GM06990 (cell line): ENCODE measurements at regions not wholly inside any gene's neighbourhood (a gene's known extent, or its start where the extent isn't known, plus 50 kb on each side); places are given as distances from the start of the nearest gene placed in this dataset.

Source experiments
- DNase-seq: peaks from one replicate; pipeline ENCODE4 v3.0.0-alpha.2; 2011; ENCODE audit not compliant: insufficient read length; ENCODE audit errors: extremely low read depth
- H3K27me3 ChIP-seq: replicated peaks from 2 replicates; pipeline ENCODE4 v1.6.0; 2011; ENCODE audit warnings: low read length; ENCODE audit not compliant: control insufficient read depth, insufficient read depth
- H3K36me3 ChIP-seq: 2 replicates; pipeline ENCODE4 v1.5.1; 2011; ENCODE audit warnings: low read length; ENCODE audit not compliant: control insufficient read depth, insufficient read depth
- H3K4me3 ChIP-seq: replicated peaks from 2 replicates; pipeline ENCODE4 v1.5.1; 2011; ENCODE audit warnings: low read depth, mild to moderate bottlenecking, control low read depth, low read length
- CTCF ChIP-seq: IDR thresholded peaks from 2 replicates; pipeline ENCODE4 v1.5.1; 2011; ENCODE audit warnings: low read length, control low read depth, mild to moderate bottlenecking, inconsistent platforms; ENCODE audit not compliant: insufficient read depth, poor library complexity, severe bottlenecking

- no peaks in the 10 kb centered on the region for H3K27me3 ChIP-seq
- H3K36me3 ChIP-seq: no peaks in the 10 kb centered on the region
- no peak for DNase-seq
- no peak for TF ChIP-seq CTCF
- no peak overlapping the region for H3K4me3 ChIP-seq
Observed at GRCh38 chr21:23886828-23887724, 1720.2 kb downstream of the MRPL39 start.

- no peak for TF ChIP-seq CTCF
Observed at GRCh38 chr21:23881783-23882182, 1725.5 kb downstream of the MRPL39 start.

GRCh38 chr21:23876925-23877558 lies 1730.2 kb downstream of the MRPL39 start:
- Histone ChIP-seq H3K27me3 (no peaks in the 10 kb centered on the region), H3K36me3 (no peaks in the 10 kb centered on the region), H3K4me3 (no peak overlapping the region)
- TF ChIP-seq CTCF: no peak
- DNase-seq: no peak

More at GRCh38 chr21:23881783-23882182, 1725.5 kb downstream of the MRPL39 start:
- Histone ChIP-seq H3K36me3 (no peaks in the 10 kb centered on the region), H3K27me3 (no peaks in the 10 kb centered on the region), H3K4me3 (no peak overlapping the region)
- no peak for DNase-seq

GRCh38 chr21:23874271-23874670 lies 1733.0 kb downstream of the MRPL39 start:
- Histone ChIP-seq H3K27me3 (no peaks in the 10 kb centered on the region), H3K36me3 (no peaks in the 10 kb centered on the region), H3K4me3 (no peak overlapping the region)
- TF ChIP-seq CTCF: no peak
- no peak for DNase-seq

- Histone ChIP-seq H3K36me3 (no peaks in the 10 kb centered on the region), H3K27me3 (no peaks in the 10 kb centered on the region), H3K4me3 (no peak overlapping the region)
- no peak for TF ChIP-seq CTCF
- DNase-seq: no peak
Observed at GRCh38 chr21:23861911-23862504, 1745.3 kb downstream of the MRPL39 start.
